Endothelial cell of hepatic sinusoid (primary cell): ENCODE measurements at regions not wholly inside any gene's neighbourhood (a gene's known extent, or its start where the extent isn't known, plus 50 kb on each side); places are given as distances from the start of the nearest gene placed in this dataset.

Experiments
- in situ Hi-C: cut with HindIII; loops from 2 replicates; pipeline ENCODE4 v1.10.0; 2017; ENCODE audit warnings: low sequenced_read_pairs

GRCh38 chr6:56775498-56776166 lies 132.9 kb upstream of the DST start:
- in situ Hi-C loops = no loop called here

- in situ Hi-C loops = no loop called here
Observed at GRCh38 chr6:56772737-56773184, 130.1 kb upstream of the DST start.

- in situ Hi-C loops = no loop called here
Observed at GRCh38 chr6:56771929-56772607, 129.4 kb upstream of the DST start.

- in situ Hi-C loops = no loop called here
Observed at GRCh38 chr6:56771189-56771588, 128.5 kb upstream of the DST start.

- in situ Hi-C loops = no loop called here
Observed at GRCh38 chr6:56770011-56770520, 127.4 kb upstream of the DST start.

GRCh38 chr6:56767892-56768531 lies 125.3 kb upstream of the DST start:
- in situ Hi-C loops = no loop called here

GRCh38 chr6:56767435-56767834 lies 124.7 kb upstream of the DST start:
- in situ Hi-C loops = no loop called here

- in situ Hi-C loops = no loop called here
Observed at GRCh38 chr6:56766806-56767178, 124.1 kb upstream of the DST start.

GRCh38 chr6:56766139-56766805 lies 123.6 kb upstream of the DST start:
- in situ Hi-C loops = no loop called here

- in situ Hi-C loops = no loop called here
Observed at GRCh38 chr6:56765494-56765893, 122.8 kb upstream of the DST start.

GRCh38 chr6:56764081-56764566 lies 121.4 kb upstream of the DST start:
- in situ Hi-C loops = no loop called here

GRCh38 chr6:56761651-56762050 lies 119.0 kb upstream of the DST start:
- in situ Hi-C loops = no loop called here

GRCh38 chr6:56760842-56761241 lies 118.2 kb upstream of the DST start:
- in situ Hi-C loops = no loop called here

GRCh38 chr6:56759521-56759920 lies 116.8 kb upstream of the DST start:
- in situ Hi-C loops = no loop called here

- in situ Hi-C loops = no loop called here
Observed at GRCh38 chr6:56758553-56758952, 115.9 kb upstream of the DST start.

- in situ Hi-C loops = no loop called here
Observed at GRCh38 chr6:56758120-56758519, 115.4 kb upstream of the DST start.

- in situ Hi-C loops = no loop called here
Observed at GRCh38 chr6:56757588-56757984, 114.9 kb upstream of the DST start.

GRCh38 chr6:56756791-56757587 lies 114.3 kb upstream of the DST start:
- in situ Hi-C loops = no loop called here

- in situ Hi-C loops = no loop called here
Observed at GRCh38 chr6:56756219-56756789, 113.6 kb upstream of the DST start.

GRCh38 chr6:56755040-56755439 lies 112.4 kb upstream of the DST start:
- in situ Hi-C loops = no loop called here
